GM21529 (cell line): ENCODE measurements at regions not wholly inside any gene's neighbourhood (a gene's known extent, or its start where the extent isn't known, plus 50 kb on each side); places are given as distances from the start of the nearest gene placed in this dataset.

ENCODE experiments used
- ATAC-seq: cut with Tn5 transposase; IDR thresholded peaks from one replicate; pipeline ENCODE4 v1.9.1; 2021; ENCODE audit not compliant: unreplicated experiment

DNA sequence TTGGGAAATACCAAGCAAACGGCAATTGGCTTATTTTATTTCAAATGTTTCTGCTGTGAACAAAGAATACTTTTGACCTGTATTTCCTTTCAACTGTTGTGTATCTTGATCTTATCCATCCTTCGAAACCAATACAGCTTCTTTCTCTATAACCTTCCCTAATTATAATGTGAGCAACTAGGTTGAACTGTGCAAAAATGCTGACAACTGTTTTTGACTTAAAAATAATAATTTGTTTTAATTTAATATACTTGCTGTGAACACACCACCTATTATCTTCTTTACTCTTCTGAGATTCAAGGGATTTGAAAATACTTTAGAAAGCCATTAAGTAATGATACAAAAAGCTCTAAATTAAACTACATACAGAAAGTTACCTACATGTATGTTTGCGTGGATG, 682.5 kb upstream of the CCDC179 start:
- ATAC-seq, result no peak

- ATAC-seq, result no peak
Observed at GRCh38 chr11:23543651-23544222, 683.5 kb upstream of the CCDC179 start.

- ATAC-seq, result no peak
Observed at GRCh38 chr11:23551706-23552105, 691.4 kb upstream of the CCDC179 start.

- no peak for ATAC-seq
Observed at GRCh38 chr11:23554002-23554401, 693.7 kb upstream of the CCDC179 start.

- no peak for ATAC-seq
Observed at GRCh38 chr11:23555085-23555484, 694.8 kb upstream of the CCDC179 start.

GRCh38 chr11:23556163-23556750, 696.0 kb upstream of the CCDC179 start:
- ATAC-seq, result no peak

DNA sequence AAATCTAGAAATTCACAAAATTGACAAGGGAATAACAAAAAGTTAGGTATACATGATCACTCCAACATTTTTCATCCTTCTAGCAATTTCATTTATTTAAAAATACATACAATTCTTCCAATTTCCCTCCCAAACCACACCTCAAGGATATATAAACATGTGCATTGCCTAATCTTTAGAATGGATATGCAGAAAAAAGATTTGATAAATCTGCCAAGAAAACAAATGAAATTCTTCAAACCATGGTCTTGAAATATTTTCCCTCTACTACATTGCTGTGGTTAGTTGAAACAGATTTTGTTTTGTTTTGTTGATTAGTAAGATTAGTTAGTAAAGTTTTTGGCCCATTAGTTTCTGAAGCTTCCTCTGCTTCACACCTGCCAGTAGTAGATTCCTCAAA, 703.3 kb upstream of the CCDC179 start:
- no peak for ATAC-seq

DNA sequence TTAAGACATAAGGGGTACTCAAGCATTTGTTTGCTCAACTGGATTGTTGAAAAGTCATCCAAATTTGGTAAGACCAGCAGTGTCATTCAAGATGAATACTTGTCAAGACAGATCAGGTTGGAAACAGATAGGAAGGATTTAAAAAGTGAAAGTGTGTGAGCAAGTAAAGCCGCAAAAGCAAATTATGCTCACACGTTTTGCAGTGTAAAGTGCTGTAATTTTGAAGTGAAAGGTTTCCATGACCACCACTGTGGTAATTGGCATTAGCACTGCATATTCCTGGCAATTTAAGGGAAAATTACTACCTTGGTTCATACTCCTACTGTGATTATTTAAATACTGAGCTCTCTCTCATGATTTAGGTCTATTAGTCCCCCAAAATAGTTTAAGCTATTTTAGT, 704.1 kb upstream of the CCDC179 start:
- ATAC-seq, result no peak

- peak; percentile 12 for ATAC-seq
Observed at GRCh38 chr11:23569134-23569533, 708.9 kb upstream of the CCDC179 start.

- ATAC-seq, result peak; percentile 48
Observed at GRCh38 chr11:23569547-23569946, 709.3 kb upstream of the CCDC179 start.

DNA sequence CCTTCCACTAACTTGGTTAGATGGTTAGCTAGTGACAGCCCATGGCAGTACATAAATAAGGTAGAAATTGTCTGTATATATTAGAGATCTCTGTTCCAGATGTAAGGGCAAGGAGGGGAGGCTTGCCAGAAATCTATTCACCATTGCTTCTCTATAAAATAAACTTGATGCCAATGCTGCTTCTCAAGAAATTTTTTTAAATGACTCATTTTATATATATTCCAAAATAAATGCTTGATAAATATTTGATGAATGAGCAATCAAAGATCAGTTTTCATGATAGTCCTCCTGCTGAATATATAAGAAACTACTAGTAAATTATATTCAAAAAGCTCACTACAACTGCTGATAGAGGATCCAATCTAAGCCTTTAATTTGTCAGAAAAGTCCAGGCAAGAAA, 710.6 kb upstream of the CCDC179 start:
- ATAC-seq, result no peak

DNA sequence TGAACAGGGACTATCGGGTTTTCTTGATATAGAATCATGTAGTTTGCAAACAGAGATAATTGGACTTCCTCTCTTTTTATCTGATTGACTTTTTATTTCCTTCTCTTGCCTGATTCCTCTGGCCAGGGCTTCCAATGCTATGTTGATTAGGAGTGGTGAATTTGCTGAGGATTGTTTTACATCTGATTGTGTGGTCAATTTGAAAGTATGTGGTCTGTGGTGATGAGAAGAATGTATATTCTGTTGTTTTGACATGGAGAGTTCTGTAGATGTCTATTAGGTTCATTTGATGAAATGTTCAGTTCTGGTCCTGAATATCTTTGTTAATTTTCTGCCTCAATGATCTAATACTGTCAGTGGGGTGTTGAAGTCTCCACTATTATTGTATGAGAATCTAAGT, 713.2 kb upstream of the CCDC179 start:
- no peak for ATAC-seq

DNA sequence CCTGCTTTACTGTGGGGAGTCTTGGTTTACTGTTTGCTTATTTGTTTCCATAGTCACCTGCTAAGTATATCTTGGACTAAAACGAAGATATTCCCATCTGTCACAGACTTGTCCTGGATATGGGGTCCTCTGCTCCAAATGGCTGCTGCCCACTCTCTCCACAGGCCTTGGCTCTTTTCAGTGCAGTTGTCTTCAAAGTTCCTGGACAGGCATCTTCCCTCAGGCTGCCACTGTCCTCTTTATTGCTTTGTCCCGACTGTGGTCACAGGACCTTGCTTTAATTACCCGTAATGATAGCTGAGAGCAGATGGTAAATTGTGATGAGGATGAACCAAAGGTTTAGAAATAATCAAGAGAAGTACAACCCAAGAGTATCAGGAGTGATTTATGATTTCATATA, 713.9 kb upstream of the CCDC179 start:
- ATAC-seq, result no peak

- no peak for ATAC-seq
Observed at GRCh38 chr11:23577296-23577695, 717.0 kb upstream of the CCDC179 start.

GRCh38 chr11:23585416-23586104, 725.3 kb upstream of the CCDC179 start:
- no peak for ATAC-seq

DNA sequence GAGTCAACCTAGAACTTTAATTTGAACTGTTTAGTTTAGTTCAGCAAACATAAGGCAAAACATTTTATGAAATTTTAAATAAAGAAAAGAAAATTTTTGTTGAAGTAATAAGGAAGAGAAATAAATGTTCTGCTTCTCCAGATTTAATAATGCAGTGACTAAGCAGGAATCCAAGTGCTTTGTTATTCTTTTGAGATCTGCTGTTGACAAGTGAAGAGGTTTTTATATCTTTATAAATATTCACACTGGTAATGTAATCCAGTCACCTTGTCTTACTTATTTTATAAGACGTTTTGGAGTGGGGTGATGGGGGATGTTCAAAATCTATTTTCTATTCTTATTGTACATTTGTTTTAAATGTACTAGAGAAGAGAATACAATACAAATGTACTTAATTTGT, 725.9 kb upstream of the CCDC179 start:
- ATAC-seq, result no peak

DNA sequence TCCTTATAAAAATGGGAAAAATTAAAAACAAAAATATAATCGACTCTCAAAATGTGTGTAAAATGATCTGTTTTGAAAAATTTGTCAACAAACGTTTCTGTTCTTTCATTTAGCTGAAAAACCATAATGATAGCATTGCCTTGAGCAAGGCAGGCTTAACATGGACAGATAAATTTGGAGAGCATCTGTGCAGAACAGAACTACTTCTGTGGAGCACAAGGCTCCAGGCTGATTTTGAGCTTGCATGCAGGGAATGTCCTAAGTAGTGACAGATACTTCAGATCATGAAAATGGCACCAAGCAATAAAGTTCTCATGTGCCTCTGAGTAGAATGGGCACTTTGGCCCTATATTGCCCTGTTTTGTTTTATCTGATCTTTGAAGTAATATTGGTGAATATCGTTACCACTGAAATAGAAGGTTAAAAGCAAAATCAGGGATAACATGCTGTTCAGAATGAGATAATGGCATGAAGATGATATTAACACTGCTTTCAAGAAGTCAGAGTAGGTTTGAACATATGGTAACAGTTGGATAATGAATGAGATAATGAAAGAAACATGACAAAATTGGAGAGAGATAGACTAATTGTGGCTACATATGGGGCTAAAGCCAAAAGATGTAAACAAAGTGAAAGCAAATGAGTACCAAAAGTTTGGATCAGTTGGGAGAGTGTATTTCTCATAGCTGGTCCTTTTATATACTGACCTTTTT, 730.5 kb upstream of the CCDC179 start:
- ATAC-seq, result no peak

DNA sequence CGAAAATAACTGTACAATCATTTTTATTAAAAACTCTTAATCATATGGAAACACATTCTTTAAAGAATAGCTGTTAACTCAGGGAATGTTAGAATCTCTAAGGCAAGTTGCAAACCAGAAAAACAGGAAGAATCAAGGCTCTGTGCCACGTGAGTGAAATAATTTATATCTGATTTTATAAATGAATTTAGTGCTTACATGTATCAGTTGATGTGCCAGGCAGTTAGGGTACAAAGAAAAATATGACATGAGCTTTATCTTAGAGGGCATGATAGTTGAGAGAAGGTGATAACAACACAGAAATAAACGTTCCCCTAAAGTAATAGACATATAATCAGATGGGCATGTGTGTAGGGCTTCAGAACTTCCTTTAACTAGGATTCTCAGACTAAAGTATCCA, 734.5 kb upstream of the CCDC179 start:
- no peak for ATAC-seq

DNA sequence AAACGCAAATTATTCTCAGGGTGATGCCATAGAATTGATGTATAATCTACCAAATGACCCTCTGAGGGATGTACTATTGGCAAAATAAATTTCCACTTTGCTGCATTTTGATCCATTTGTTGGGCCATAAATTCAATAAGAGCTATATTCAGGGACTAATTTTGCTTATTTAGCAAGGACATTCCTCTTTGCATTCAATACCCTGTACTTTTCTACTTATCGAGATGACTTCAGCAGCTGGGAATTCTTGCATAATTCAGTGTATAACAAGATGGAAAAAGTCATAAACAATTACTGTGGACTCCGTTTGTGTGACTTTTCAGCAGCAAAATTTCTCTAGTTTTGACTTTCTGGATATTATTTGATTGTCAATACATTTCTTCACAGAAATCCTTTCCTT, 744.7 kb upstream of the CCDC179 start:
- no peak for ATAC-seq

GRCh38 chr11:23606191-23606590, 745.9 kb upstream of the CCDC179 start:
- no peak for ATAC-seq

- ATAC-seq, result no peak
Observed at GRCh38 chr11:23611726-23612125, 751.5 kb upstream of the CCDC179 start.

DNA sequence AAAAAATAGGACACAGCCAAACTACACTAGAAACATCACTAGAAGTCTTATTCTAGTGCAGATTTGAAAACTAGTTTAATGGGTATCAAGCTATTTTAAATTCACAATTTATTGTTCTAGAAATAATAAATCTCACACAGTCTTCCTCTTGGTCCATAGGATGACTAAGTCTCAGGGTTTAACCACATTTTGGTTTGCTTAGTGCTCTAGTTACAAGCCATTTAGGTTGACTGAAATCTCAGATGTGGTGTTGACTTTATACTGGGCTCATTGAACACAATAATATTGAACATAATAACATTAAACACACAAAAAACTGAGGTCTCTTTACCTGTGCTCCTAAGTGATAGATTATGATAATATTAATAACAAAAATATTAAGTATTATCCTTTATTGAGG, 760.3 kb upstream of the CCDC179 start:
- ATAC-seq, result no peak
